CD4-positive, alpha-beta T cell treated with Interleukin-6 for 4 hours (primary cell): ENCODE measurements at regions not wholly inside any gene's neighbourhood (a gene's known extent, or its start where the extent isn't known, plus 50 kb on each side); places are given as distances from the start of the nearest gene placed in this dataset.

ENCODE experiments used
- DNase-seq: peaks from one replicate; pipeline ENCODE4 v3.0.0-alpha.2; 2020; ENCODE audit warnings: mixed read lengths

DNA sequence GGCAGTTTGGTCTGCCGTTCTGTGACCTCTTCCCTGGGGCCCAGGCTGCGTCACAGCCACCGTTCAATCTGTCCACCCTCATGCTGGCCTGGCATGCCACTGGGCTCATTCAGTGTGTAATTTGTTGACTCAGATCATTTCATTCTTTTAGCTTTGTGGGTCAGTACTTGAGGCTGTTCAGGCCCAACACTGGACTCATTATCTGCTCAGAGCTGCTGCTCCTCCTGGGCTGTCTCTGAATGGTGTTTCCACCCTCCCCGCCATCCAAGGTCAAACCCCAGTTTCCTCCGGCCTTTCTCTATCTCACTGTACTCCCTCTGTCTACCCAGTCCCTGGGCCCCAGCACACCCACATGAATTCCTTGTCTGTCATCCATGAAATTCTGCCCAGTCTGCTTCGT is 152.4 kb upstream of the NCK2 start:
- no peak for DNase-seq

DNA sequence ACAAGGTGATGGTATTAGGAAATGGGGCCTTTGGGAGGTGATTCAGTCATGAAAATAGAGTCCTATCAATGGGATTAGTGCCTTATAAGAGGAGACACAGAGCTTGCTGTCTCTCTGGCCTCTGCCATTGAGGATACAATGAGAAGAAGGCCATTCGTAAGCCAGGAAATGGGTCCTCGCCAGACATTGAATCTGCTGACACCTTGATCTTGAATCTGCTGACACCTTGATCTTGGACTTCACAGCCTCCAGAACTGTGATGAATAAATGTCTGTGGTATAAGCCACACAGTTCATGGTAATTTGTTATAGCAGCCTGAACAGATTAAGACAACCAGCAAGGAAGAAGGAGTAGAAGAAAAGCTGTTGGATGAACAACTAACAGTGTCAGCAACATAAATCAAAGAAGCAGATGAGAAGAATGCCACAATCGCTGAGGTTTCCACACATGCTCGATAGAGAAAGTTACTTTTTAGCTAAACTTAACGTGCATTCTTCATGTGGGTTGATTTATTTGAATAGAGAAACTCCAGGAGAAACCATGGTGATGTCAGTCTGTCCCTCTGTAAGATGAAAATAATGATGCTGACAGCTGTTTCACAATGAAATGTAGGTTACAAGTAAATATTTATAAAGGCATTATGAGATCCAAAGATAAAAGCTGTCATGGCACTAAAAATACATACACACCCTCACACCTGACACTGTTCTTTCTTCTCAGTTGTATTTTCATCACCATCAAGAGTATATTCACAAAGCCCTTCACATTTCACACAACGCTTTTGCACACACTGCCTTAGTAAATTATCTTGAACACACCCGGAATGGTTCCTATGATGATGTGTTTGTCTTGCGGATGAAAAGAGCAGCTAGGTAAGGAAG is 153.7 kb upstream of the NCK2 start:
- DNase-seq, result no peak

DNA sequence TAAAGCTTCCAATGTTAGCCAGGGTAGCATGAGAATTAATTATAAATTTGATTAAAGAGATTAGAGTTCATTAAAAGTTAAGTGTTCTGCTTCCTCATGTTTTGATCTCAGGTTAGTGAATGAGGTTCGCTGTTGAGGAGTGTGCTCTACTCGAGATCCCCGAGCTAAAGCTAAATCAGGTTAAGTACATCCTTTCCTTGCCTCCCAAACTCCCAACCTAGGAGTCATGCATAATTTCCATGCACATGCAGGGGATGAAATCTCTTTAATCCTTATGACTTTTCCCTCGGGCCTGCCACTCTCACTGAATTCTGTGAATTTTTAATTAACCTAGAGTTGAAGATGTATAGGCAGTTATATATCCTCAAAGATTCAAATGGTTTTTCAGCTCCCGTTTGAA is 156.1 kb upstream of the NCK2 start:
- no peak for DNase-seq

DNA sequence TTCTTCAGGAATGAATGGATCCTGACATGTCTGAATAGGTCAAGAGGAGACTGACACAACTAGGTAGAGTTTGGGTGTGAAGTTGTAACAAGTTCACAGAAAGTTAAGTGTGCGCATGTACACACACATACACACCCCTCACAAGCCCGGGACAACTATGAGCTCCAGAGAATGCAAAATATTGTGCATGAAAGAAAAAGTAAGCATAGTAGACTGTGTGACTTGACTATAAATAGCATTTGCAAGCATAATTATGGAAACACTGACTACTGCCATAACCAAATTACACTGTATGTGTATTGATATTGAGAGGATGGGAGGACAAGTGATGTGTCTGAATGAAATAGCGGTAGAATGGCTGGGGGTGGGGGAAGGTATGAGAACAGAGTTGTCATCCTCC is 157.1 kb upstream of the NCK2 start:
- no peak for DNase-seq

DNA sequence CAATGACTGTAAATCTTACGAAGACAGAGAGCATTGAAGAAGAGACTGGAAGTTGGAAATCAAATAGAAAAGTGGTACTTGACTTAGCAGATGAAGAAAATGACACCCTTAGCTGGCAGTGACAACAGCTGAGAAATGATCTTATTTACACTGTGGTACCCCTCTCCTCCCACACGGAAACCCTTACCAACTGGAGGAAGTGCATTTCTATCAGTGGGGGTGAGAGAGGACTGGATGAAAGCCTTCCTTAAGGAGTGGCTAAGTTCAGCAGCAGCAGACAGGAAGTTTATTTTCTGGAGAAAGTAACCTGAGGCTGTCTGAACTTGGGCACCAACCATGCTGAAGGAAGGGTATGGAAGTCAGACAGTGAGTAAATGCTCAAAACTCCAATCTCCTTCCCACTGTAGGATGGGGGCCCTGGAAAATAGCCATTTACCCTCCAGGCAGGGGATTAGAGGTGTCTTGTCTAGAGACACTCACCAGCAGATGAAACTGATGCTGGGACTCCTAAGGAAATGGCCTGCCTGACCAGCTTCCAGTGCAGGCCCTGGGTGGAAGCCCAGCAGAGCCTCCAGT is 160.2 kb upstream of the NCK2 start:
- no peak for DNase-seq

GRCh38 chr2:105582952-105583660 is 161.6 kb upstream of the NCK2 start:
- no peak for DNase-seq

DNA sequence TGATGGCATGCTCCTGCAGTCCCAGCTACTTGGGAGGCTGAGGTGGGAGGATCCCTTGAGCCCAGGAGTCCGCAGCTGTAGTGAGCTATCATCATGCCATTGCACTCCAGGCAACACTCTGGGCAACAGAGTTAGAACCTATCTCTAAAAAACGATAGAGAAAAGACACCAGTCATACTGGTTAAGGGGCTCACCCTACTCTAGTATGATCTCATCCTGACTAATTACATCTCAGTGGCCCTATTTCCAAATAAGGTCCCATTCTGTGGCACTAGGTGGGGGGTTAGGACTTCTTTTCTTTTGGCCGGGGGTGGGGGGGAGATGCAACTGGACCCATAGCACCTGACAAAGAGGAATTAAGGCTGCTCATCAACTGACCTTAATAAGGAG is 163.2 kb upstream of the NCK2 start:
- no peak for DNase-seq

- DNase-seq, result no peak
Observed at GRCh38 chr2:105580870-105581554, 163.7 kb upstream of the NCK2 start.

- no peak for DNase-seq
Observed at GRCh38 chr2:105580216-105580615, 164.5 kb upstream of the NCK2 start.

DNA sequence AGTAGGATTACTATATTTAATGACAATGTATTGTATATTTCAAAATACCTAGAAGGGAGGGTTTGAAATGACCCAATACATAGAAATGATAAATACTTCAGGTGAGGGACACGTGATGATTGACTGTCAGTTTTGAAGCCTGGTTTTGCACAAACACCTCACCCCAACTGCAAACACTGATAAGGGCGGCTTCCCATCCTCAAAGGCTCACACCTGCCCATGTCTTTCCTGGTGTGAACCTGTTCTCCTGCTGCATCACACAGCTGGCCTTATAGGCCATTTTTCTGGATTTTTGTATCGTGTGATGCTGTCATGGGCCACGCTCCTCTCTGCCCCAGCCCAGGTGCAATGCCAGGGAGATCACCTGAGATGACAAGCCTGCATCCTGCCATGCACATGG is 166.5 kb upstream of the NCK2 start:
- DNase-seq, result no peak

GRCh38 chr2:105577762-105578161 is 166.9 kb upstream of the NCK2 start:
- DNase-seq, result no peak

GRCh38 chr2:105576440-105577241 is 168.1 kb upstream of the NCK2 start:
- DNase-seq, result no peak

GRCh38 chr2:105576050-105576439 is 168.7 kb upstream of the NCK2 start:
- no peak for DNase-seq

DNA sequence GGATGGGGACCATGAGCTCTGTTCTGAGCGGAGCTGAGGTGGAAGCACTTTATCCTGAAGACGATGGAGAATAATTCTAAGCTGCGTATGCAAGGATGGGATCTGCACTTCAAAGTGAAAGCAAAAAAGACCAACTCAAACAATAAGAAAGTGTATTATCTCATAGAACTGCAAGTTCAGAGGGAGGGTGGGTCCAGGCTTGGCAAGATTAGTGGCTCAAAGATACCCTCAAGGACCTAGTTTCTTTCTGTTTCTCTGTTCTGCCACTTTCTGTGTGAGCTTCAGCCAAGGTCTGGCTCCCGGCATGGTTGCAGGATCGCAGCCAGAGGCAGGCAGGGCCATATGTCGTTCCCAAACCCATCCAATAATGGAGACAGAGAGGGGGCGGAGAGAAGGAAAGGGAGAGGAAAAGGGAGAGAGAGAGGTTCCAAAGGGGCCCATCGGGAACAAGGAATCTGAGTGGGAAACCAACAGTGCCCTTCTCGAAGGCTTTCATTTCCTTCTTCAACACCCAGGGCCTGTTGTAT is 169.2 kb upstream of the NCK2 start:
- DNase-seq, result no peak

- DNase-seq, result no peak
Observed at GRCh38 chr2:105574796-105575344, 169.8 kb upstream of the NCK2 start.

DNA sequence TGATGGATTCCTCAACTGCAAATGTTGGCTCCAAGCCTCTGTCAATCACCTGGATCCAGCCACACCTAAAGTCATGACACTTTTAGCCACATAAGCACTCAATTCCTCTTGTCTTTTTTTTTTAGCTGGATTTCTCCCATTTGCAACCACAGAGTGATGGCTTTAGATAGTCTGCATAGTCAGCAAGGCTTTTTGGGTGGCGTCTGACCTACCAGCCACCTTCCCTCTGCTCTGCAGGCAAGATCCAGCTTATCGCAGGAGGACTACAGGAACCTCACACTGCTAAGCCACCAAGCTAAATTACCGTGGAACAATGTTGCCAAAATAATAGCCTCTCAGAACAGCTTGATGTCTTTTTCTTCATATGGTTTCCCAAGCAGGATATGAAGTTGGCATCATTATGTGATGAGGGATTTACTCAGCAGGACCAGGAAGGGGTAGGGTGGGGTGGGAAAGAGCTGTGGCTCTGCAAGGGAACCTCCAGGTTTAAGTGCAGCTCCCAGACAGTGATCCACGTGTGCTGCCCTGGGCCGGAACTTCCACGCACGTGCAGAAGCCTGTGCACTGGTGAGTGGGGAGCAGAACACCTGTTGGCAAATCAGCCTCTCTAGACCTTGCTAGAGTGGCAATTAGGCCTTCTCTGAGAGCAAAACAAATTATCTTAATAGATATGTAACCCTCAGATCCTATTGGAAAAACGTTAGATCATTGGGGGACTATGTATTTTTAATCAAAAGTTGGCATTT is 170.6 kb upstream of the NCK2 start:
- no peak for DNase-seq

- no peak for DNase-seq
Observed at GRCh38 chr2:105573490-105573889, 171.2 kb upstream of the NCK2 start.

GRCh38 chr2:105571445-105571987 is 172.7 kb upstream of the FHL2 start:
- DNase-seq, result no peak

- no peak for DNase-seq
Observed at GRCh38 chr2:105570757-105571156, 171.9 kb upstream of the FHL2 start.

DNA sequence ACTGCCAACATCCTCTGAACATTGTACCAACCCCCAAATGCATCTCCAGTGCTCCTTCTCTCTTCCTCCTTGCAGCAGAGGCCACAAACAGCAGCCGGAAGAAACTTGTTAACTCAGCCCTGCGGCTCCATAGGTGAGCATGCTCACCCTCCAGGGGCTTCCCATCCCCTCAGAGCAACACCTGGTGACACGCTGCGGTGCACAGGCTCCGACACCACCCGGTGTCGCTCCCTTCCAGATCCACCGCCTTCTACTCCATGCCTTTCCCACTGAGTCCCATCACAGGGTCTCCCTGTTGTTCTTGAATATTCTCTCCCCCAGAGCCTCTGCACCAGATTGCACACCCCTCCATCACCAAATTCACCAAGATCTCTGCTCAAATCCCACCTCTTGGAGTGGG is 171.5 kb upstream of the FHL2 start:
- no peak for DNase-seq

DNA sequence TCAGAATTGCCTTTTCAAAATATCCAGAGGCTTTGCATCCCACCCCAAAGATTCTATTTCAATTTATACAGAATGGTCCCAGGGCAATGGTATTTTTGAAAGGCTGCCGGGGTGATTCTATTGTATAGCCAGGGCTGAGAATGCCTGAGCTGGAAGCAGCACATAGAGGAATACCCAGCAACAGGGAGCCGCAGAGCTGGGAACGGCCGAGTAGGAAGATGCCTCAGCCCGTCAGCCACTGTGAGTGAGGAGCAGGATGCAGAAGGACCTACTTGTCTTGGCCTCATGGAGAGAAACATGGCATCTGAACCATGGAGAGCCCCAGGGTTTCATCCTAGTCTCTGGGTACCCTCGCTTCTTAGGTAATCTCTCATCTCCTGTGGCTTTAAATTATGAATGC is 170.8 kb upstream of the FHL2 start:
- DNase-seq, result no peak
